Type B pancreatic cell (in vitro differentiated cells): ENCODE measurements at regions not wholly inside any gene's neighbourhood (a gene's known extent, or its start where the extent isn't known, plus 50 kb on each side); places are given as distances from the start of the nearest gene placed in this dataset.
"Not testable (repeated sequence)": the region's sequence is repeated elsewhere in the genome, so short reads cannot be mapped to it uniquely, and the experiment has no call there.

Experiments used
- DNase-seq: peaks from one replicate; pipeline ENCODE4 v3.0.0; 2021; ENCODE audit warnings: mixed read lengths; ENCODE audit not compliant: unreplicated experiment; ENCODE audit errors: extremely low spot score
- H3K27ac Mint-ChIP-seq: 2 replicates; pipeline ENCODE4 v1.8.0; 2021; ENCODE audit warnings: mild to moderate bottlenecking, mixed read lengths
- H3K27me3 Mint-ChIP-seq: 2 replicates; pipeline ENCODE4 v1.8.0; 2021; ENCODE audit warnings: mixed read lengths
- H3K36me3 Mint-ChIP-seq: 2 replicates; pipeline ENCODE4 v1.8.0; 2021; ENCODE audit warnings: mixed read lengths
- H3K4me1 Mint-ChIP-seq: one replicate; pipeline ENCODE4 v1.8.0; 2021; ENCODE audit warnings: mixed read lengths; ENCODE audit not compliant: unreplicated experiment
- H3K4me3 Mint-ChIP-seq: 2 replicates; pipeline ENCODE4 v1.8.0; 2021; ENCODE audit warnings: mild to moderate bottlenecking, mixed read lengths
- H3K9me3 Mint-ChIP-seq: 2 replicates; pipeline ENCODE4 v1.8.0; 2021; ENCODE audit warnings: mixed read lengths
- CTCF ChIP-seq: fragments of 200-600 bp; sonication (generic); conservative IDR thresholded peaks from 2 replicates; pipeline ENCODE4 v1.5.0; 2021; ENCODE audit warnings: antibody characterized with exemption, mild to moderate bottlenecking

GRCh38 chr7:98760201-98760651 lies 109.6 kb downstream of the TMEM130 start:
- H3K9me3 Mint-ChIP-seq: peaks cover 12% of the 10 kb centered on the region
- no peak for TF ChIP-seq CTCF

GRCh38 chr7:98761225-98761624 lies 108.6 kb downstream of the TMEM130 start:
- Mint-ChIP-seq H3K27ac (no peak overlapping the region), H3K9me3 (peaks cover 12% of the 10 kb centered on the region), H3K27me3 (peaks cover 6% of the 10 kb centered on the region), H3K4me1 (peaks cover 11% of the 10 kb centered on the region), H3K36me3 (no peaks in the 10 kb centered on the region), H3K4me3 (no peak overlapping the region)
- DNase-seq: no peak
- no peak for TF ChIP-seq CTCF

More at GRCh38 chr7:98760201-98760651, 109.6 kb downstream of the TMEM130 start:
- no peak overlapping the region for H3K27ac Mint-ChIP-seq
- DNase-seq: no peak
- no peaks in the 10 kb centered on the region for H3K36me3 Mint-ChIP-seq
- peaks cover 6% of the 10 kb centered on the region for H3K27me3 Mint-ChIP-seq
- H3K4me3 Mint-ChIP-seq: no peak overlapping the region
- H3K4me1 Mint-ChIP-seq: peaks cover 11% of the 10 kb centered on the region

GRCh38 chr7:98762620-98763019 lies 107.2 kb downstream of the TMEM130 start:
- H3K4me3 Mint-ChIP-seq: no peak overlapping the region
- H3K27me3 Mint-ChIP-seq: peaks cover 6% of the 10 kb centered on the region
- H3K4me1 Mint-ChIP-seq: peaks cover 11% of the 10 kb centered on the region

GRCh38 chr7:98763441-98763840 lies 106.4 kb downstream of the TMEM130 start:
- Mint-ChIP-seq H3K9me3 (peaks cover 8% of the 10 kb centered on the region), H3K36me3 (no peaks in the 10 kb centered on the region), H3K27ac (no peak overlapping the region), H3K4me3 (no peak overlapping the region), H3K4me1 (peaks cover 11% of the 10 kb centered on the region), H3K27me3 (peaks cover 6% of the 10 kb centered on the region)
- no peak for TF ChIP-seq CTCF
- no peak for DNase-seq

More at GRCh38 chr7:98762620-98763019, 107.2 kb downstream of the TMEM130 start:
- Mint-ChIP-seq H3K27ac (no peak overlapping the region), H3K36me3 (no peaks in the 10 kb centered on the region), H3K9me3 (peaks cover 12% of the 10 kb centered on the region)
- TF ChIP-seq CTCF: no peak
- no peak for DNase-seq

- Mint-ChIP-seq H3K4me1 (peaks cover 11% of the 10 kb centered on the region), H3K9me3 (no peaks in the 10 kb centered on the region), H3K4me3 (no peak overlapping the region), H3K36me3 (no peaks in the 10 kb centered on the region), H3K27ac (no peak overlapping the region), H3K27me3 (peaks cover 3% of the 10 kb centered on the region)
- no peak for TF ChIP-seq CTCF
- no peak for DNase-seq
Measured at GRCh38 chr7:98764946-98765345, 104.9 kb downstream of the TMEM130 start.

GRCh38 chr7:98770085-98770484 lies 99.7 kb downstream of the TMEM130 start:
- H3K27ac Mint-ChIP-seq: not testable (repeated sequence)

More at GRCh38 chr7:98770085-98770484, 99.7 kb downstream of the TMEM130 start:
- not testable (repeated sequence) for H3K27me3 Mint-ChIP-seq, H3K36me3 Mint-ChIP-seq, H3K9me3 Mint-ChIP-seq, DNase-seq, H3K4me3 Mint-ChIP-seq
- peaks cover 11% of the 10 kb centered on the region for H3K4me1 Mint-ChIP-seq
